CD4-positive, alpha-beta T cell treated with Interleukin-4 for 1 hour (primary cell): ENCODE measurements at regions not wholly inside any gene's neighbourhood (a gene's known extent, or its start where the extent isn't known, plus 50 kb on each side); places are given as distances from the start of the nearest gene placed in this dataset.
"Not testable (repeated sequence)": the region's sequence is repeated elsewhere in the genome, so short reads cannot be mapped to it uniquely, and the experiment has no call there.

ENCODE experiments used
- DNase-seq, 2 donors: peaks; one replicate each; pipeline ENCODE4 v3.0.0-alpha.2; 2020 to 2022

DNA sequence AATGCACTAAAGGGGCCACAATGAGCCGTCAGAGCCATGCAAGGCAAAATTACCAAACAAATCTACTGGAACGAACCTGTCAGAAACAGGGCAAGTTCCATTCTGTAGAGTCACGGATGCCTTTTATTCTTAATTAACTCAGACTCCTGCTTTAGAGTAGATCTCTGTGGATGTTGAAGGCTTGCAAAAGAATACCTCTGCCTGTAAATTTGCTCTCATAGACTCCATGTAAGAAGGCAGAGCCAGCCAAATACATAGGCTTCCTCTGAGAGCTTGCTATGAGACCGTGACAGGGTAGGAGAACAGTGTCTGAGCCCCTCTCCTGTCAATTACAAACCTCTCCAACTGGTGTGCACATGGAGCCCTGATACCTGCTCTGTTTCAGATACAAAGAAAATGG is 787.9 kb upstream of the POM121L12 start:
- DNase-seq, result no peak

DNA sequence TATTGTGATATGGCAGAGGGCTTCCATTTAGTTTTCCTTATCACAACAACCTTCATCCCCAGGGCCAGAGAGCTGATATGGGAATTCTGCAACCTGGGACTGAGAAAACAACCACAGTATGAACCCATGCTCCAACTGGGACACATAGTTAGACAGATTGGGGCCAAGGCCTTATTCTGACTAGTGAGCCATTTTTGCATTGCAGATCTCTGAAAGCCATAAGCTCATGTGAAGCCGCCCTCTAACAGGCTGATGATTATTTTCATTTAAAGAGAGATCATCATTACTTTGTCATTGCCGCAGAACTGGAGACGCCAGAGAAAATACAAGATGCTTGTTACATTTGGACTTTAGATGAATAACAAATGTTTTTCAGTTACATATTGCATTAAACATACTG is 791.7 kb upstream of the POM121L12 start:
- no peak for DNase-seq

GRCh38 chr7:52233248-52233647 is 802.2 kb upstream of the POM121L12 start:
- DNase-seq, result no peak

- DNase-seq, result no peak
Observed at GRCh38 chr7:52211930-52212329, 823.5 kb upstream of the POM121L12 start.

- no peak for DNase-seq
Observed at GRCh38 chr7:52209614-52210013, 825.8 kb upstream of the POM121L12 start.

DNA sequence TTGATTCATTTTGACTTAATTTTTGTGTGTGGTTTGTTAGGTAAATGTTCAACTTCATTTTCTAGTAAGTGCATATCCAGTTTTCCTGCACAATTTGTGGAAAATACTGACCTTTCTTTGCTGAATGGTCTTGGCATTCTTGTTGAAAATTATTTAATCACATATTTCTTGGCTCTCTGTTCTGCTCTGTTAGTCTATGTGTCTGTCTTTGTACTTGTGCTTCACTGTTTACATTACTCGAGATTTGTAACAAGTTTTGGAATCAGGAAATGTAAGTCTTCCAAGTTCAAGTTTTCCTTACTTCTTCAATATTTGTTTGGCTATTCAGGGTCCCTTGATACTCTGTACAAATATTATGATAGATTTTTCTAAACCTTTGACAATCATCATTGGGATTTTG is 838.2 kb upstream of the POM121L12 start:
- DNase-seq, result no peak

GRCh38 chr7:52195664-52196063 is 839.8 kb upstream of the POM121L12 start:
- no peak for DNase-seq

DNA sequence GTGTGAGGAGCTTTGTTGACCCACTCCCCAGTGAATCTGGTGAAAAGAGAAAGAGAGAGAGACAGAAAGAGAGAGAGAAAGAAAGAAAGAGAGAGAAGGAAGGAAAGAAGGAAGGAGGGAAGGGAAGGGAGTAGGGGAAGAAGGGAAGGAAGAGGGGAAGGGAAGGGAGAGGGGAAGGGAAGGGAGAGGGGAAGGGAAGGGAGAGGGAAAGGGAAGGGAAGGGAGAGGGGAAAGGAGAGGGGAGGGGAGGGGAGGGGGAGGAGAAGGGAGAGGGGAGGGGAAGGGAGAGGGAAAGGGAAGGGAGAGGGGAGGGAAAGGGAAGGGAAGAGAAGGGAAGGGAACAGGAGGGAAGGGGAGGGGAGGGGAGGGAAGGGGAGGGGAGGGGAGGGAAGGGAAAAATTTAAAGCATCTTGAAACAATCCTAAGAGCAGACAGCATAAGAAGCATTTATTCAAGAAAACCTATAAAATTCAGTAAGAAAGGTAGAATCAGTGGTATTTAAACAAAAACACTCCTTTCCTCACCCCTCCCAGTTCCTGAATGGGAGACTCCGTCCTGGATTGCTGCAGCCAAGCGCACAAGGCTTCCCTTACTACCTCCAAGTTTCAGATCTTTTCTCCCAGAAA is 846.2 kb upstream of the POM121L12 start:
- no peak for DNase-seq

DNA sequence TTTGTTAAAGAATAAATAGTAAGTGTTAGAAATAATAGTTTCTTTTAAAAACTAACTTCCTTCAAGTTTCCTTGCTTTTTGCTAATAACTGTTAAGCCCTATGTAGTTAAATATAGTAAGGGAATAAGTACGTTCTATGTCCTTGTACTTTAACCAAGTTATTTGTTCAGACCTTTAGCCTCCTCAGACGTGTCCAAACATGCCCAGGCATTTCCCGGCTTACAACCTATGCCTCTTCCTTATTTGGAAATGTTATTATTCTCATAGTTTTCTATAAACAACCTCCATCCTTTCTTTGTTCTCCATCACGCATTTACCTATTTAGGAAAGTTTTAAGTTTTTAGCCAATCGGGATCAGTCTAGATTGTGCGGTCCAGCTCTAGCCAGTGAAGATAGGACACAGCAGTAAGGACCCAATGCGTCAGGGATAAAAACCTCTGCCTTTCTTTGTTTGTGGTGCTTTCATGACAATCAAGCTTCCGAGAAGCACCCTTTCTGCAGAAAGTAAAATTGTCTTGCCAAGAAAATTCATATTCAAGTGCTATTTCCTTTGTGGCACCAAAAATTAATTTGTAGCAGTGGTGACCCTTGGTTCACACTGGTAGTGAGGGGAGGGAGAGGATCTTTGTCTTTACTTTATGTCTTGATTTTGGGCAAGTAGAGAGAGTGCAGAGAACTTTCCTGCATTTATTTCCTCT is 851.3 kb upstream of the POM121L12 start:
- DNase-seq, result no peak

DNA sequence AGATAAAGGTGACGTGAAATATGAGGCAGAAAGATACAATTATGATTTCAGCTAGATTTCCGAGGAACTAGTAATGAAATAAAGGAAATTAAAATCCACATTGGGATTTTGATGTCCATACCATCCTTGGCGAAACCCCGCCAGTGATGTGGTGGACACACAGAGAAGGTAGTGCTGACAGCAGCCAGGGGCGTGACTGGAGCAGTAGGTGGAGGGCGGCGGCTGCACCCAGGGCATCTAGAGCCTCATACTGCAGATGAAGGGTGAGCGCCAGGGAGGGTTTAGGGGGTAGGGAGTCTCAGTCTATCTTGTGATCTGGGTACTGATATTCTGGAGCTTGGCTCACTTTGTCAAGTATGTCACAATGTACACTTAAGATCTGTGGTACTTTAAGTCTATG is 855.5 kb upstream of the POM121L12 start:
- DNase-seq, result no peak

GRCh38 chr7:52168085-52168484 is 851.5 kb upstream of the COBL start:
- no peak for DNase-seq

DNA sequence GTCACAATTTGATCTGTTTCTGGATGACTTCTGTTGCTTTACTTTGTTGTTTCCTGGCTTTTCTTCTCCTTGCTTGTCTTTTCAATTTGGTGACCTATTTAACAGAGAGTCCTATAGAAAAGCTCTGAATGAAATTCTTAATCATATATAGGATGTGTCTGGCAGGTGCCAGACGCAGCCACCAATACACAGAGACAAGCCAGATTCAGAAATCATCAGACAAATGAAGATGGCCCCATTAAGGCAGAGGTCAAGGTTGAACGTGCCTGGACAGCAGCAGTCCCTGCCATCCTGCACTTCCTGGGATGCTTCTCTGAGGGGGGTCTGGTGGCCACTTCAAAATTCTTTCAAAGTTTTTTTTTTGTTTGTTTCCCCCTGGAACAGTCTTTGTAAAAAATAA is 846.7 kb upstream of the COBL start:
- DNase-seq, result no peak

- no peak for DNase-seq
Observed at GRCh38 chr7:52161483-52161882, 844.9 kb upstream of the COBL start.

- DNase-seq, result not testable (repeated sequence)
Observed at GRCh38 chr7:52159421-52159820, 842.8 kb upstream of the COBL start.

DNA sequence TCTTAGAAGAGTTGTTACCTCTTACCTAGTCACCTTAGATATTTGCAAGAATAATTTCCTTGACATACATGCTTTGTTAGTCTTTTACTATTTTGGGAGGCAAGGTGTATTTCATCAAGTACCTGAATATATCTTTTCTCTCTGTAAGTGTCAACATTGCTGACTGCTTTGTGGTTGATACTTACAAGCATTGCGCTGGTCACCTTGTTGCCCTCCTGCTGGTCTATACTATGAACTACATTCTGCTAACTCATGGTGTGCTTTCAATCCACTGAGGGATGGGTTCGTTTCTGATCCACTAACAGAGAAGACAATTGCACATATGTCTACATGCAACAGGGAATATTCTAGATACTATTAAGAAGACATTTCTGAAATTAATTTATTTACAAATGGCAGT is 837.8 kb upstream of the COBL start:
- no peak for DNase-seq

DNA sequence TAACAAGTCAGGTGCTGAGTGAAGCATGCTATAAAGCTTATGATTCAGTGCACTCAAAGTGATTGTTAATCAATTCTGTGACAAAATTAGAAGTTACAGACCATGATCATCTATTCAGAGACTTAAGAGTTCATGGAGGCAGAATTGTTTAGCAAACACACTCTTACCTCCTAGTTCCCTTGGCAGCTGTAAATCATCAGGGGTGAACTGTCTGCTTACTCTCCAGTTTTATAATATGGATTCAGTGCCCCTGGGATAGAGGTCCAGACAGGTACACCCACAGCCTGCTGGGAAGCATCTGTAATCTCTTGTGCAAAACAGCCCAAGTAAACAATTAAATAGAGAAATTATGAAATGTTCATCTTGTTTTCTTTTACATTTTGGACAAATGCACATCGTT is 835.0 kb upstream of the COBL start:
- DNase-seq, result no peak

GRCh38 chr7:52150952-52151351 is 834.3 kb upstream of the COBL start:
- DNase-seq, result no peak

DNA sequence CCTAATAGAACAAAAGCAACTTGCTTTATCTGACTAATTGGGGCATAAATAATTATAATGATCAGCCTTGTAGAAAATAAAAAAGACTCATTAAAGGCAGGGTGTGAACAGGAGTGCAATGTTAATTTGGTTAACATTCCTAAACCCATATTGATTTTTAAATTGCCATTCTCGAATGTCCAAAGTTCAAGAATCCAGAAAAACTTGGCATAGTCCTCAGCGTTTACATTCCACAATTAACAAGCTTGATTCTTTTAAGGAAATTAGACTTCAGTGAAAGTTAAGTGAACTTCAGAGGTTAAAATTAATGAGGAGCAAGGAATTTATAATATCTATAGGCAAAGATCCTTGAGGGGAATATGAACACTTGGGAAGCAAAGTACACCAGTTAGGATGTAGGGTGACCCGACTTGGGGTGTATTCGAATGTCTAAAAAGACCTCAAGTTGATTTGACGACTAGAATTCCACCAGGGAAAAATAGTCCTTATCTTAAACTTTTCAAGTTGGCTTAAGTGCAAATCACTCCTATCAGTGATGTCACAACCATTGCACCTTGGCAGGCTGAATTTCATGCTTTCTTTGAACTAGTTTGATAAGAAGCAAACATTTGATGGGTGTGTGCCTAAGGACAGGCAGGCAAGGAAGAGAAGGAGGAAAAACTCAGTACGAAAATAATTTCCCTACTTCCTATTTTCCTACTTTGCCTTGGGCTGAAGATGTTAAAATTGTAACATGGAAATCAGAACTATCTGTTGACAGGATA is 830.4 kb upstream of the COBL start:
- no peak for DNase-seq

DNA sequence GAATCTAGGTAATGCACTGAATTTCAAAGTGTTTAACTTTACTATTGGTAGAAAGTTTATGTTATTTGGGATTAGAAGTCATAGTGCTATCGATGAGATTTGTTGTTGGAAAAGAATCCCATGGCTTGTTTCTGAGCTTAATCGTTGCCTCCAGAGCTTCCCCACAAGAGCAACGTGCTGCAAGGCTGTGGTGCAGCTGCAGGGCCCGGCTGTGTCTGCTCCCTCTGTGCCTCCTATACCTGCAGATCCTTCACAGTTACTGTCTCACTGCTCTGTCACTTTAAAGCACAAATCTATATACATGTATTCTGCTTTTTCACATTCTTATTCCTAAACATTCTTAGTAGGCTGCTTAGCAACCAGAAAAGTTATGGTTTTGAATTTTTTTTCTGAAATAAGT is 826.6 kb upstream of the COBL start:
- no peak for DNase-seq

DNA sequence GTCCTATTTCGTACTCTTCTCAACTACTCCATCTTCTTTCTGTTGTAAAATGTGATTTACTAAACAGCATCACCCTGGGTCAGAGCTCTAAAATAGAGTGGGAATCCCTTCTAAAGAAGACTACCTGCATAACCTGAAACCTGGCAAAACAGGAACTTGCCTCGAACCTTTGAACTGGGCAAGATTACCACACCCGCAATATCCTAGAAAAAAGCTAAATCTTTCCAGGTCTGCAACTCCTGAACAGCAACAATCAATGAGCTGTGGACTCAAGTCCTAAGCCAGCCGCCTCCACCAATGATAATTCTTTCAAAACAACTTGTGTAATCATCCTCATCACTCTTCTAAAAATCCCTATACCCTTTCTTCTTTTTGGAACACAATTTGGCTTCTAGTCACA is 824.2 kb upstream of the COBL start:
- DNase-seq, result no peak

- DNase-seq, result no peak
Observed at GRCh38 chr7:52135403-52135802, 818.8 kb upstream of the COBL start.

GRCh38 chr7:52129278-52129677 is 812.7 kb upstream of the COBL start:
- DNase-seq, result no peak

- DNase-seq, result no peak
Observed at GRCh38 chr7:52120912-52121311, 804.3 kb upstream of the COBL start.

- no peak for DNase-seq
Observed at GRCh38 chr7:52119537-52119936, 802.9 kb upstream of the COBL start.
